ENCODE measurements at regions not wholly inside any gene's neighbourhood (a gene's known extent, or its start where the extent isn't known, plus 50 kb on each side); places are given as distances from the start of the nearest gene placed in this dataset.

DNA sequence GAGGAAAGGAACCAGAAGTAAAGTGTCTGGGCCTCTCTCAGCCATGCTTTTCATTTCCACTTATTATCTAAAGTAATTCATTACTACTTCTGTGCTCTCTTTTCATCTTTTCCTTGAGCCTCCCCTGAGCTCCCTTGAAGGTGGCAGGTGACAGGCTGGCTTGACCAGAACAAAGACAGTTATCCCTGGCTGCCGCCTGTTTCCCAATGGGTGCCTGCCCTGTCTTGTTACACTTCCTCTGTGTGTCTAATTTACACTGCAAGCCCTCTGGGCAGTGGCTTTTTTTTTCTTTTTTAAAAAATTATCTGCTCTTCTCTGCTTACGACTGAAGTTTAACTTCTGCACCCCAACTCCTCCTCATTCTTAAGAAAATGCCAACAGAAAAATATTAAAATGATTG is 113.4 kb downstream of the NGF start:
- TF ChIP-seq CTCF (conservative IDR thresholded peaks at IDR 0.05; ENCODE audit: low read length): no peak
- no peak for TF ChIP-seq EZH2phosphoT487 (IDR thresholded peaks at IDR 0.05; ENCODE audit: borderline replicate concordance, low read depth, low read length)
- H3K4me1 ChIP-seq (ENCODE audit: insufficient read depth, low read length, poor library complexity, severe bottlenecking): no peaks in the 10 kb centered on the region
- ChIA-PET CTCF (ENCODE audit: unreplicated experiment) (no interaction called here), POLR2A (no interaction called here)
- no peaks in the 10 kb centered on the region for H3K9me2 ChIP-seq (ENCODE audit: insufficient read depth, low read length)
- H4K20me1 ChIP-seq (ENCODE audit: insufficient read depth, low read length): no peaks in the 10 kb centered on the region
- no peak for DNase-seq (ENCODE audit: low spot score)
- no peak overlapping the region for H3K4me2 ChIP-seq (ENCODE audit: low read length)
- no peak overlapping the region for H3K4me3 ChIP-seq (ENCODE audit: low read depth, low read length, poor library complexity, severe bottlenecking)
- BruUV-seq (replicated peaks): no TSS peak
- H3K9me3 ChIP-seq (ENCODE audit: low read length): no peaks in the 10 kb centered on the region
- H2AFZ ChIP-seq (ENCODE audit: low read length): no peak overlapping the region
- H3K36me3 ChIP-seq (ENCODE audit: insufficient read depth, low read length): no peaks in the 10 kb centered on the region
- no peak overlapping the region for H3K27ac ChIP-seq (ENCODE audit: low read depth, low read length, poor library complexity, severe bottlenecking)
- no peaks in the 10 kb centered on the region for H3K79me2 ChIP-seq (ENCODE audit: insufficient read depth, low read depth, low read length)
- intact Hi-C loops (cut with micrococcal nuclease; ENCODE audit: unreplicated experiment): no loop called here

DNA sequence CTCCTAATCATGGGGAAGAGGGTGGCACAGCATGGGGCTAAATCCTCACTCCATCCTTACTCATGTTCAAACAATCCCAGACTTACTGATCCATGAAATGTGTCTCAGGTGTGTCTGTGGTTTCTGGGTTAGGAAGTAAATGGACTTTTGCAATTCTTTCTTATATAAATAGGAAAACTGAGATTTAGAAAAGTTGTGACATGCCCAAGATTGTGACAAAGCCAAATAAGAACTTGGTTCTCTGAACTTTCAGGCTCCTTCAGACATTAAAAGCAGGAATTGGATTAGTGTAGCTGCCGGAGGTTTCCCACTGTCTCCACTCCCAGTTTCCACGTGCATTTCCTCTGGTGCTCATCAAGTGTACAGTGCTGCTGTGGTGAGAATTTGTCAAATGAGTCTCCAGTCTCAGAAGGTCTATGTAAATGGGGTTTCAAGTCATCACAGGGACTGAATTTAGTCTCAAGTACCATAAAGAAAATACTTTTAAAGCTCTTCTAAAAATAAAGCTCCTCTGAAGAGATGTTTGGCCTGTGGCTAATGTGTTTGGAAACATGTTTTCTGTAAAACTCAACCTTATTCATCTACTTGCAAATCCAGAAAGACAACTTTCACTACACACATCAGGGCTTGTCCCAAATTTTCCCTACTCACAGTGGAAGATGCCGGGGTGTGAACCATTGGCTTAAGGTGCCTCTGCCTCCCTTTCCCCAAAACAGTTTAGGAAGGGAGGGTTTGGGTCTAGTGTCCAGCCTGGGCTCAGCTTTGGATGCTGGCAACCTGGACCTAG is 115.2 kb downstream of the NGF start:
- H3K4me1 ChIP-seq (ENCODE audit: insufficient read depth, low read length, poor library complexity, severe bottlenecking): no peaks in the 10 kb centered on the region
- H3K9me2 ChIP-seq (ENCODE audit: insufficient read depth, low read length): no peaks in the 10 kb centered on the region
- H3K79me2 ChIP-seq (ENCODE audit: insufficient read depth, low read depth, low read length): no peaks in the 10 kb centered on the region
- H3K4me2 ChIP-seq (ENCODE audit: low read length): no peak overlapping the region
- TF ChIP-seq CTCF (conservative IDR thresholded peaks at IDR 0.05; ENCODE audit: low read length) (no peak), EZH2phosphoT487 (IDR thresholded peaks at IDR 0.05; ENCODE audit: borderline replicate concordance, low read depth, low read length) (no peak)
- CTCF ChIA-PET (ENCODE audit: unreplicated experiment): no interaction called here
- H3K27ac ChIP-seq (ENCODE audit: low read depth, low read length, poor library complexity, severe bottlenecking): no peak overlapping the region
- no peak for DNase-seq (ENCODE audit: low spot score)
- no peaks in the 10 kb centered on the region for H4K20me1 ChIP-seq (ENCODE audit: insufficient read depth, low read length)
- intact Hi-C loops (cut with micrococcal nuclease; ENCODE audit: unreplicated experiment): no loop called here
- H3K36me3 ChIP-seq (ENCODE audit: insufficient read depth, low read length): no peaks in the 10 kb centered on the region
- no peak overlapping the region for H2AFZ ChIP-seq (ENCODE audit: low read length)
- no peaks in the 10 kb centered on the region for H3K9me3 ChIP-seq (ENCODE audit: low read length)
- POLR2A ChIA-PET: no interaction called here
- no TSS peak for BruUV-seq (replicated peaks)
- H3K4me3 ChIP-seq (ENCODE audit: low read depth, low read length, poor library complexity, severe bottlenecking): no peak overlapping the region

All from OCI-LY7 (cell line).